MCF 10A (cell line): ENCODE measurements at regions not wholly inside any gene's neighbourhood (a gene's known extent, or its start where the extent isn't known, plus 50 kb on each side); places are given as distances from the start of the nearest gene placed in this dataset.

Experiments
- BruUV-seq: library from RNA; stranded (reverse); fragments of 400-500 nt; replicated peaks from 2 replicates; lab custom pipeline; 2021; lab: Mats Ljungman, UMichigan
- CTCF ChIA-PET: fragments of 300-600 bp; sonication (Branson Sonifier 250); formaldehyde crosslinking; extraction: SDS; loops from one replicate; lab custom pipeline; 2021; ENCODE audit warnings: antibody characterized with exemption, inconsistent platforms; lab: Yijun Ruan, JAX
- POLR2A ChIA-PET: fragments of 300-600, 350-650 bp; sonication (Branson Sonifier 250); formaldehyde crosslinking; extraction: SDS; loops from one replicate; lab custom pipeline; 2020; ENCODE audit warnings: antibody characterized with exemption, inconsistent platforms; lab: Yijun Ruan, JAX
- DNase-seq: peaks from one replicate; pipeline ENCODE4 v3.0.0-alpha.2; 2018; ENCODE audit not compliant: unreplicated experiment
- H3K27ac Mint-ChIP-seq: one replicate; pipeline ENCODE4 v1.8.0; 2022; ENCODE audit warnings: mild to moderate bottlenecking, low read depth, mixed read lengths; ENCODE audit not compliant: unreplicated experiment
- H3K27me3 Mint-ChIP-seq: one replicate; pipeline ENCODE4 v1.8.0; 2022; ENCODE audit warnings: mixed read lengths; ENCODE audit not compliant: insufficient read depth, unreplicated experiment
- H3K36me3 Mint-ChIP-seq: one replicate; pipeline ENCODE4 v1.8.0; 2022; ENCODE audit warnings: mild to moderate bottlenecking, moderate library complexity, mixed read lengths; ENCODE audit not compliant: insufficient read depth, unreplicated experiment
- H3K4me1 Mint-ChIP-seq: one replicate; pipeline ENCODE4 v1.8.0; 2022; ENCODE audit warnings: mixed read lengths; ENCODE audit not compliant: insufficient read depth, unreplicated experiment
- H3K4me3 Mint-ChIP-seq: one replicate; pipeline ENCODE4 v1.8.0; 2022; ENCODE audit warnings: mild to moderate bottlenecking, moderate library complexity, mixed read lengths; ENCODE audit not compliant: unreplicated experiment
- H3K9me3 Mint-ChIP-seq: one replicate; pipeline ENCODE4 v1.8.0; 2022; ENCODE audit warnings: mixed read lengths; ENCODE audit not compliant: unreplicated experiment
- CTCF ChIP-seq: fragments of 200-600 bp; IDR thresholded peaks from one replicate; pipeline ENCODE4 v1.8.0; 2022; ENCODE audit warnings: antibody characterized with exemption, mild to moderate bottlenecking; ENCODE audit not compliant: unreplicated experiment
- intact Hi-C: fragments of 100-400 bp; cut with micrococcal nuclease; formaldehyde crosslinking; loops from 2 replicates; pipeline ENCODE4 v1.14.1; 2022

- no TSS peak for BruUV-seq
- ChIA-PET CTCF (no interaction called here), POLR2A (no interaction called here)
- Mint-ChIP-seq H3K27me3 (no peaks in the 10 kb centered on the region), H3K4me1 (no peaks in the 10 kb centered on the region), H3K4me3 (no peak overlapping the region), H3K9me3 (peaks cover 22% of the 10 kb centered on the region), H3K27ac (no peak overlapping the region), H3K36me3 (no peaks in the 10 kb centered on the region)
- intact Hi-C loops: no loop called here
- TF ChIP-seq CTCF: no peak
- no peak for DNase-seq
Observed at GRCh38 chr22:48908547-48908946, 919.1 kb downstream of the BRD1 start.

DNA sequence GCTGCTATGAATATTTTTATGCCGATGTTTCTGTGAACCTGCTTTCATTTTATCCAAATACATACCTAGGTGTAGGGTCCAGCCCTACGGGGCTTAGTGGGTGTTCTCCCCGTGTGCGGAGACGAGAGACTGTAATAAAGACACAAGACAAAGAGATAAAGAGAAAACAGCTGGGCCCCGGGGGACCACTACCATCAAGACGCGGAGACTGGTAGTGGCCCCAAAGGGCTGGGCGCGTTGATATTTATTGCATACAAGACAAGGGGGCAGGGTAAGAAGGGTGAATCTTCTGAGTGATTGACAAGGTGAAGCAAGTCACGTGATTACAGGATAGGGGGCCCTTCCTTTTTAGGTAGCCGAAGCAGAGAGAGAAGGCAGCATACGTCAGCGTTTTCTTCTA lies 920.1 kb downstream of the BRD1 start:
- Mint-ChIP-seq H3K9me3 (peaks cover 16% of the 10 kb centered on the region), H3K36me3 (no peaks in the 10 kb centered on the region), H3K27ac (no peak overlapping the region), H3K27me3 (no peaks in the 10 kb centered on the region), H3K4me1 (no peaks in the 10 kb centered on the region), H3K4me3 (no peak overlapping the region)
- CTCF ChIA-PET: no interaction called here
- TF ChIP-seq CTCF: no peak
- DNase-seq: no peak
- POLR2A ChIA-PET: no interaction called here
- no TSS peak for BruUV-seq
- intact Hi-C loops: no loop called here

- no peaks in the 10 kb centered on the region for H3K4me1 Mint-ChIP-seq
- no peaks in the 10 kb centered on the region for H3K27me3 Mint-ChIP-seq
- no peak overlapping the region for H3K27ac Mint-ChIP-seq
- DNase-seq: no peak
- no TSS peak for BruUV-seq
- peaks cover 16% of the 10 kb centered on the region for H3K9me3 Mint-ChIP-seq
- H3K4me3 Mint-ChIP-seq: no peak overlapping the region
- no peak for TF ChIP-seq CTCF
- intact Hi-C loops: no loop called here
- H3K36me3 Mint-ChIP-seq: no peaks in the 10 kb centered on the region
- ChIA-PET POLR2A (no interaction called here), CTCF (no interaction called here)
Observed at GRCh38 chr22:48906216-48906835, 921.3 kb downstream of the BRD1 start.

GRCh38 chr22:48905206-48905975 lies 922.3 kb downstream of the BRD1 start:
- Mint-ChIP-seq H3K27ac (no peak overlapping the region), H3K4me3 (no peak overlapping the region), H3K4me1 (no peaks in the 10 kb centered on the region), H3K36me3 (no peaks in the 10 kb centered on the region), H3K27me3 (no peaks in the 10 kb centered on the region), H3K9me3 (peaks cover 16% of the 10 kb centered on the region)
- ChIA-PET POLR2A (no interaction called here), CTCF (no interaction called here)
- no TSS peak for BruUV-seq
- intact Hi-C loops: no loop called here
- DNase-seq: no peak
- TF ChIP-seq CTCF: no peak
